ENCODE measurements at regions not wholly inside any gene's neighbourhood (a gene's known extent, or its start where the extent isn't known, plus 50 kb on each side); places are given as distances from the start of the nearest gene placed in this dataset.
"Not testable (repeated sequence)": the region's sequence is repeated elsewhere in the genome, so short reads cannot be mapped to it uniquely, and the experiment has no call there.

DNA sequence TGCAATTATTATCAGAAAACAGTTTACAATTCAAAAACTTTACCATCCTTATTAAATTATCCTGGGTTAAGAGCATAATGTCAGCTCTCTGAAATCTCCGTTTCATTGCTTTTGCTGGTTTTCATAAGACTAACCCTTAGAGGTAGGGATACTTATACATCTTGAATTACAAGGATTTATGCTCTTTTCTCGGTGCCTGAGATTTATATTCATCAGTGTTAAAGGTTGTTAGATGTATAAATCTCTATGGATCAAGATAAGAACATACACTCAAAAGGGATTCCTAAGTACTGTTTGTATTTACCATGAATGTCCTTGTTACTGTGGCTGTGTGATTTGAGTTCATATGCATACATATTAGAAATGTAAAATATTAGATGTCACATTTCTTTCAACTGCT is 684.7 kb downstream of the EFNA5 start:
- no peak for DNase-seq (ENCODE audit: low spot score)

GRCh38 chr5:106985174-106985573 is 685.6 kb downstream of the EFNA5 start:
- no peak for DNase-seq (ENCODE audit: low spot score)

DNA sequence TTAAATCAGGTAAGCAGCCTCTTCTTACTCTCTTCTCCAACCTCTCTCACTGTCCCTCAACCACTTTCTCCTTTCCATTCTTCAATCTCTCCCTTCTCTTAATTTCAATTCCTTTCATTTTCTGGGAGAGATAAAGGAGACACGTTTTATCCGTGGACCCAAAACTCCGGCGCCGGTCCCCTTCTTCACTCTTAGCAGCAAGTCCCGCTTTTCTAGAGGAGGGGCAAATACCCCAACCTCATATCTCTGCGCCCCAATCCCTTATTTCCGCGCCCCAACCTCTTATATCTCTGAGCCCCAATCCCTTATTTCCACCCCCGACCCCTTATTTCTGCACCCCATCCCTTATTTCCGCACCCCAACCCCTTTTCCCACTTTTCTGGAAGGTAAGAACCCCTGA is 691.6 kb downstream of the EFNA5 start:
- not testable (repeated sequence) for DNase-seq (ENCODE audit: low spot score)

DNA sequence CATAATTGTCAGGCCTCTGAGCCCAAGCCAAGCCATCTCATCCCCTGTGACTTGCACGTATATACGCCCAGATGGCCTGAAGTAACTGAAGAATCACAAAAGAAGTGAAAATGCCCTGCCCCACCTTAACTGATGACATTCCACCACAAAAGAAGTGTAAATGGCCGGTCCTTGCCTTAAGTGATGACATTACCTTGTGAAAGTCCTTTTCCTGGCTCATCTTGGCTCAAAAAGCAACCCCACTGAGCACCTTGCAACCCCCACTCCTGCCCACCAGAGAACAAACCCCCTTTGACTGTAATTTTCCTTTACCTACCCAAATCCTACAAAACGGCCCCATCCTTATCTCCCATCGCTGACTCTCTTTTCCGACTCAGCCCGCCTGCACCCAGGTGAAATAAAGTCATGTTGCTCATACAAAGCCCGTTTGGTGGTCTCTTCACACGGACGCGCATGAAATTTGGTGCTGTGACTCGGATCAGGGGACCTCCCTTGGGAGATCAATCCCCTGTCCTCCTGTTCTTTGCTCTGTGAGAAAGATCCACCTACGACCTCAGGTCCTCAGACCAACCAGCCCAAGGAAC is 692.1 kb downstream of the EFNA5 start:
- not testable (repeated sequence) for DNase-seq (ENCODE audit: low spot score)

DNA sequence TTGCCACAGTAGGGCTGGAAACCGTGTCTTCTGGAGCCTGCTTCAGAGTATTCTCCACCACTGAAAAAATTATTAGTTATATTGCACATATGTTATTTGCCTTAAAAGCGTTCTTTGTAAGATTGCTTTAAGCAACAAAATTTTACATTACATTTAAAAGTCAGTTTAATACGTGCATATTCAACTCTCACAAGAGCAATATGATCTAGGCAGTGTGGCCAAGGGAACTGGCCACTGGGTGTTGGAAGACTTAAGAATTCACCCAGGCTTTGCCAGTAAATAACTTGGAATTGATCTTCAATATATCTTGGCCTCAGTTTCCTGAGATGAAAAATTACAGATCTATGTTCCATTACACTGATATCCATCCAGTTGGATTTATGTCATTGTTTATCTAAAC is 694.4 kb downstream of the EFNA5 start:
- no peak for DNase-seq (ENCODE audit: low spot score)

DNA sequence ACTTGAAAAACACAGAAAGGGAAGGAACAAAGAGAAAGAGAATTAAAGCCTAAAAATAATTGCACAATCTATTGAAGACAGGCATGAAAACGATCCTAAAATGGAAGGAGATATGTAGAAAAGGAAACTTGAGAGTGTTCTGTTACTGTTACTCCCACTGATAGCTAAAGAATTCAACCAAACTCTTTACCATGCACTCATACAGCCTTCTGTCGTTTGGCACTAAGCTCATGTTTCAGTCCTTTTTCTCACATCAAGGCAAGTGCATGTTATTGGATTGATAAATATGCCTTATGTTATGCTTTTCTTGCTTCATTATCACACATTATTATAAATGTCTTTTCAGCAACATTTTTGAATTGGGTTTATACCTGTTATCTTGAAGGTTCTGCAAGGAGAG is 696.5 kb downstream of the EFNA5 start:
- DNase-seq (ENCODE audit: low spot score): no peak

DNA sequence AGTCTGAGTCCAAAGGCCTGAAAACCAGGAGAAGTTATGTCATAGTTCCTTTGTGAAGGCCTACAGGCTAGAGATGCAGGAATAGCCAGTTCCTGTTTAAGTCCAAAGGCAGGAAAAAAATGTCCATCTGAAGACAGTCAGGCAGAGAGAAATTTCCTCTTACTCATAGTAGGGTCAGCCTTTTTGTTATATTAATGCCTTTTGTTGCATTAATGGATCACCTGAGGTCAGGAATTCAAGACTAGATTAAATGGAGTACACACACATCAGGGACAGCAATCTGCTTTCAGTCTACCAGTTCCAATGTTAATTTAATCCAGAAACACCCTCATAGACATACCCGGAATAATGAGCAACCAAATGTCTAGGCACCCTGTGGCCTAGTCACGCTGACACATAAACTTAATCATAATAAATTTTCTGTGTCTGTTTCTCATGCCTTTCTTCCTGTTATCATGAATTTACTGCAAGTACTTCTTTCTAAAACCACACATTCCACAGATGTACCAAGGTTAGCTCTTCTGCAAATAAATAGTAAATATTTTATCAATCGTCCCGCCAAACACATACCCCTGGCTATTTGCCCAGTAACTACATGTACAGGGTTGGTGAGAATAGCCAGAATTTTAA is 703.9 kb downstream of the EFNA5 start:
- DNase-seq (ENCODE audit: low spot score): no peak

GRCh38 chr5:106964132-106964531 is 706.6 kb downstream of the EFNA5 start:
- DNase-seq (ENCODE audit: low spot score): no peak

GRCh38 chr5:106963630-106964029 is 707.1 kb downstream of the EFNA5 start:
- DNase-seq (ENCODE audit: low spot score): no peak

DNA sequence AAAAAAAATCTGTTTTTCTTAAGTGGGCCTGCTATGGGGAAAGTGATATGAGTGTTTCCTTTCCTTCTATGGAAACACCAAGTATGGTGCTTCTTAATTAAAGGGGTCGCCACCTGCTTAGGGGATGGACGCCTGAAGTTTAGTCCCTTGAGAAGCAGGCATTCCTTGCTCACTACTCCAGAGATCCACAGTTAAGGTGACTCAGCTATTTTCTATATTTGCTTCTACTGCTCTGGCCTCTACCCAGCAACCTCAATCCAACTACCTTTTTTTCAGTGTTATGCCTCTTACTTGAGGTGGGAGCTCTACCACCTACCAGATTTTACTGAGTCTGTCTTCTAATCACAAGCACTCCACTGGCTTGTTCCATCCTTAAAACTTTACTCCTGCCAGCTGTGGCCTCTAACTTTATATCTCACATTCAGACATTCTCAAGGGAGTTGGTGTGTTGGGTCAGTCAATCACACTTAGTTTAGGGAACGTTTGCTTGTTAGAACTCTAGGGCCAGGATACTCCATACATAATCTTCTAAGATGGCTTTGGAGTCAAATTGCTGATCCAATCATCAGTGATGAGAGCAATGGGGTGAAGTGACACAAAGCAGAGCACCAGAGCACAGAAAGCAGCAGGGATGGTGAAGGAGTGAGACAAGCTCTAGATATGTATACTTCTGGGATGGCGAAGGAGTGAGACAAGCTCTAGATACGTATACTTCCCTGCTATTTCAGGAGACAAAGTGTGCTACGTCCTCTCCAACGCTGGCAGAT is 708.1 kb downstream of the EFNA5 start:
- no peak for DNase-seq (ENCODE audit: low spot score)

GRCh38 chr5:106959387-106959786 is 711.4 kb downstream of the EFNA5 start:
- no peak for DNase-seq (ENCODE audit: low spot score)

DNA sequence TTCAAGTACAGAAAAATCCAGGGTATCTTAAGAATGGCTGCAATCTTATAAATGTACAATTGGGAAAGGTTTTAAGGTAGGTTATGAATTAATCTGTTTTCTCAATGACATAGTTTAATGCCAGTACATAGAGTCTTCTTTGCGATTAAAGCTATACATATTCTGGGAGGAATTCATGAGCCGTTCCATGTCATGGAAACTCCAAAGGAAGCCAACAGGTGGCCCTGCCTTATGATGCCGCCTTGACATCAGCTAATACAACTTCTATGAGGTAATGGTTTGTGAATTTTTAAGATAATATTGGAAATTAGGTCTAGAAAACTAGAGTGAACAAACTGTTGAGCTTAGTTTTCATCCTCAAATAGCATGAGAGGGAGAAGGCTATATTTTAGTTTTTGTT is 713.4 kb downstream of the EFNA5 start:
- DNase-seq (ENCODE audit: low spot score): no peak

- DNase-seq (ENCODE audit: low spot score): no peak
Measured at GRCh38 chr5:106956886-106957285, 713.9 kb downstream of the EFNA5 start.

- no peak for DNase-seq (ENCODE audit: low spot score)
Measured at GRCh38 chr5:106956187-106956586, 714.5 kb downstream of the EFNA5 start.

DNA sequence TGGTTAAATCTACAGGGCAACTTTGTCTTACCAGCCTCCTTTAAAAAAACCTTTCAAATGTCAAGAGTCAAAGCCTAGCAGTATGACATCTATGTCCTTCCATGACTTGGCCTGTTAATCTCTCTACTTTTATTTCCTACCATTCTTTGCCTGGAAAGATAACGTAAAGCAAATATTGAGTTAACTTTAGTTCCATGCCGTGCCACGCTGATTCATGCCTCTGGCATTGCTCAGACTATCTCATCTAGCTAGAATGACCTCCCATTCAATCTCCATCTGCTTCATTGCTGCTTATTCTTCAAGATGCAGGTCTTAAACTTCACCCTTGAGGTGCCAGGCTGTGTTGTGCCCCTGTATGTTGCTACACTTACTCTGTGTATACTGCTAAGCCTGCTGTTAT is 729.8 kb downstream of the EFNA5 start:
- no peak for DNase-seq (ENCODE audit: low spot score)

DNA sequence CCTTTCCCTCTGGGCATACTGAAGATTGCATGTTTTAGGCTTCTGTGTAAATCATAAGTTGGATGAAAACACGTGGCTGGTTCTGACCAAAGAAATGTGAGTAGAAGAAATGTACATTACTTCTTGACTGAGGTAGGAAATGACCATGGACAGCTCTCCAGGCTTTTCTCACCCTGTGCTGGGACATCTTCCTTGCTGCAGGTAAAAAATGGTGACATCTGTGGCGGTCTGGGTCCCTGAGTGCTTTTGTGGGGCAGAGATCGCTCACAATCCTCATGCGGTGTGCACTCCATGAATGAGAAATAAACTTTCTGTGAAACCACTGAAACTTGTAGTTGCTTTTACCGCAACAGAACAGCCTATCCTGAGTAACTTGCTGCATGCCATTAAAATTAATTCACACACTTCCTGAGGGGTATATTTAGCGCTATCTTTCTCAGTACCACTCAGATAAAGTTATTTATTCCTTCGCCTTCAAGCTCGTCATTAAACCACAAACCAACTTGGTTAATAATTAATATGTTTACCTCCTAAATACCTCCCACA is 730.4 kb downstream of the EFNA5 start:
- no peak for DNase-seq (ENCODE audit: low spot score)

DNA sequence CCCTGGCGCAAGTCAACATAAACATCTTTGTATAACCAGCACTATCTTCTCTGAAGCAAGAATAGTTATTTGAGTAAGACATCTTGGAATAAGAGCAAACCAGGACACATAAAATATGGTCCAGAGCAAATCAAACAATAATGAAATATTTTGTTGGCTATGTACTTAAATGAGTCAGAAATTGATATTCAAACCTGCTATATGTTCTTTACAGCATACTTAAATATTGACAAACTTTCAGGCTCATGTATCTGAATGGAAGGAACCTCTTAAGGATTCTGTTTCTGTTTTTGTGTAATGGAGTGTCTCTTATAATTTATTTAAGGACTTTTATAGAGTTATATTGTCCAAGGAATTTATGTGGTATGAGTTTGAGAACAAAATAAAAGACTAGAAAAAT is 747.3 kb downstream of the EFNA5 start:
- no peak for DNase-seq (ENCODE audit: low spot score)

DNA sequence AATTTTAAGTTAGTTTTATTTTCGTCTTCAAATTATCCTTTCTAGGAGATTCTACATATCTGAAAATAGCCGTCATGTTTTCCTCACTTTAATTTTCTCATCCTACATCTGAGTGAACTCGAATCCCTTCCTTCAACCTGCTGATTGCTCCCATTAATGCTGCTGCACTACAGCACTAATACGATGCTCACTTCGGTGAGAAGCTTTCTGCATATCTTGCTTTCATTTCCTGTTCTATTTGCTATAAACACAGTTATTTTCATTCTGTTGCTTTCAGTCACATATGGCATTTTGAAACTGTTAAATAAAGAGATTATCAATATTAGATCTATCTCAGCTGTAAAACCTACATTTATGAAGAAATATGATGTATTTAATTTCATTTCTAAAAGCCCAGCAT is 749.2 kb downstream of the EFNA5 start:
- DNase-seq (ENCODE audit: low spot score): no peak

GRCh38 chr5:106910486-106910885 is 760.3 kb downstream of the EFNA5 start:
- DNase-seq (ENCODE audit: low spot score): no peak

GRCh38 chr5:106909716-106910115 is 761.0 kb downstream of the EFNA5 start:
- no peak for DNase-seq (ENCODE audit: low spot score)

GRCh38 chr5:106907979-106908378 is 762.8 kb downstream of the EFNA5 start:
- no peak for DNase-seq (ENCODE audit: low spot score)

- DNase-seq (ENCODE audit: low spot score): no peak
Measured at GRCh38 chr5:106906199-106906598, 764.5 kb downstream of the EFNA5 start.

DNA sequence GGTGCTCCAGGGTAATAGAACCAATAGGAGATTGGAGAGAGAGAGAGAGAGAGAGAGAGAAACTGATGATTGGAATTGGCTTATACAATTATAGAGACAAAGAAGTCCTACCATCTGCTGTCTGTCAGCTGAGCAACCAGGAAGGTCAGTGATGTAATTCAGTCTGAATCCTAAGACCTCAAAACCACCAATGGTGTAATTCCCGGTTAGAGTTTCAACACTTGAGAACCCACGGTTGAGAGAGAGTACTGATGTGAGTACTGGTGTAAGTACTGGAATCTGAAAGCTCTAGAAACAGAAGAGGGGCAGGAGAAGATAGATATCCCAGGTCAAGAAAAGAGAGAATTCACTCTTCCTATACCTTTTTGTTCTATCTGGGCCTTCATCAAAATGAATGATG is 775.8 kb downstream of the EFNA5 start:
- DNase-seq (ENCODE audit: low spot score): no peak
